Left ventricle myocardium superior (tissue), 1 donor: ENCODE measurements at regions not wholly inside any gene's neighbourhood (a gene's known extent, or its start where the extent isn't known, plus 50 kb on each side); places are given as distances from the start of the nearest gene placed in this dataset.

Experiments used
- ATAC-seq: fragments of 200-7000 bp; cut with Tn5 transposase; one replicate; pipeline ENCODE4 v1.9.1; 2020; ENCODE audit warnings: mild to moderate bottlenecking, moderate library complexity
- DNase-seq: peaks from one replicate; pipeline ENCODE4 v3.0.0-alpha.2; 2020
- intact Hi-C: fragments of 100-400 bp; cut with micrococcal nuclease; formaldehyde crosslinking; loops from one replicate; pipeline ENCODE4 v1.11.0; 2022
- donor health status: DM: no; HTN: yes; CAD: no; lungs with severe emphysema.

DNA sequence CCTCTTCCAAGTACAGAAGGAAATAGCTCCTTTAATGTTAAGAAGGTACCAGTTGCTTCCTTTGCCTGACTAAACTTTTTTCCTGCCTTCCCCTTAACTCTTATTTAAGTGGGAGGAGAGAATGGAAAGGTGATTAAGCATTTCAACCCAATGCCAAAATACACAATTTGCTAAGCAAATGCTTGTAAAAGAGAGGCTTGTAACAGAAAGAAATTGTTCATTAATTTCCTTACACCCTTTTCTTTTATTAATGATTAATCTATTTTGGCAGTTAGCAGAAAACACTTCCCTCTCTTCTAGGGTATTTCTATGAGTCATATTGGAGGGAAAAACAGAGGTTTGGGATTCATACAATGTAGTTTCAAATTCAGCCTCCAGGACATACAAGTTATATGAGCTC is 427.6 kb upstream of the FAT3 start:
- intact Hi-C loops = no loop called here
- DNase-seq = no peak
- ATAC-seq = no peak

DNA sequence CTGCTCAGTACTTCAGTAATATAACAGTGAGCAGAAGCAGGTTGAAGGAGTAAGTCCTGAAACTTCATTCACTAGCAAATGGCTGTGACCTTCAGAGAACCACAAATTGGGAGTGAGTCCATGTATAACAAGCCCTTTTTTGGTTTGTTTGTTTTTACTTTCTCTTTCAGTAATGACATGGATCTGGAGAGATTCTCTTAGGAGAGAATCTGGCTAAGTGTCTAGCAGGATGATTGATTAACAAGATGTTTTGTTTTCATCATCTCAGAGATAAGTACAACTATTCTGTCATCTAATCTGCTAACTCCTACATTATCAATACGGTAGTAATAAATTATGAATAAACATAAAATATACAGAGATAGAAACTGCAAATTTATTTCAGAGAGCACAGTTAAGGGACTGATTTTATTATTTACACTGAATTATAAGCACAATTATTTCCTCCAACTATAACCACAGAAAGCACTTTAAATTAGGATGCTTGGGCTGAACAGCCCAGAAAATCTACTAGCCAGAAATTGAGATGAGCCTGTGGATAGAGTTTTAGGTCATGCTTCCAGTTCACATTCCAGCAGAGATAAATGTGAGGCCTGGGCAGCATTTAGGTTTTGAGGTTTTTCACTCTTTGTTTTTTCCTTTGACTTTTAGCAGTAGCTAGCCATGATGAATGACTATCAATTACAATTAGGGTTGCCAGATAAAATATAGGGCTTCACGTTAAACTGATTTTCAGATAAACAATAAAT is 429.3 kb upstream of the FAT3 start:
- no peak for DNase-seq
- intact Hi-C loops = no loop called here
- ATAC-seq = no peak

DNA sequence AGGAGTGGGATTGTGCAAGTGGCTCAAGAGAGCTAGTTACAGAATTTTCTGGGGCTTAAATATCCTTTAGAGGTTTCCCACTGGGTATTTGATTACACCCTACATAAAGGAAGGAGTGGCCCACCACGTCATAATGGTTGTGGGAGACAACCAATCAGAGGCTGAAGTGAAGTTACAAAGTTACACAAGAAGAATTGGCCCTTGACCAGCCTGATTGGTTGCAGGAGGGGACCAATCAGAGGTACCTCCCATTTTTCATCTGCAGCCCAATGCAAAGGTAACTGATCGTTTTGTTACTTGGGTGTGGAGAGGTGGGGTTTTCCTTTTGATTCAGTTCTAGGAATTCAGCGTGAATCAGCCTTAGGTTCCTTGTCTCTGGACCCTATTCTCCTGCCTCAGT is 430.5 kb upstream of the FAT3 start:
- no peak for DNase-seq
- intact Hi-C loops = no loop called here
- no peak for ATAC-seq

DNA sequence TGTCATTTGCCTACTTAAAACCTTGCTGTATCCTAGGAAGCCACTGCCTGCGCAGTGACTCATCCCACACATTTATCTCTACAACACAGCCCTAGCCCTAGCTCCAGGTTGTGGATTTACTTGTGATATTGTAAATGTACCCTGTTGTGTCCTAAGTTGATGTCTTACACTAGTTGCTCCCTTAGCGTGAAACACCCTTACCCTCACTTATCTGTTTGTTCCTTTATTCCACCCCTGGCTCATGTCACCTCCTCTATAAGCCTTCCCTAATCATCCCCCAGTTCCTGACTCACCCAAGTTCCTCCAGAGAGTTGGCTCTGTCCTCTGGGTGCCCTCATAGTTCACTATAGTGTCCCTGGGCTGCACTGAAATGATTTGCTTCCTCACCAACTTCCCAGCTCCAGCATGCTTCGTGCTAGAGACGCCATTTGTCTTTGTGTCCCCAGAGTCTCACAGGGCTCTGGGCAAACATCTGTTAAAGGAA is 431.8 kb upstream of the FAT3 start:
- intact Hi-C loops = no loop called here
- no peak for DNase-seq
- ATAC-seq = no peak

DNA sequence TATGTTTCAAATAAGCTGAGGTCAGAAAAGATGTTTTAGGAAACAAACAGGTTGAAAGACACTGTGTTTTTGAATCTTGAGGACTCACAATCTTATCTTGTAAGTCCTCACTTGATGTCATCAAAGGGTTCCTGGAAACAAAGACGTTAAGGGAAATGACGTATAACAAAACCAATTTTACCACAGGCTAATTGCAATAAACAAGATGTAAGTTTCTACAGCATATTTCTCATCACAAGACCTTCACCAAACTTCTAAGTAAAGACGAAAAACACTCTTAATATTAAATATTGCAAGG is 433.5 kb upstream of the FAT3 start:
- ATAC-seq (no peak), DNase-seq (no peak)
- intact Hi-C loops = no loop called here

DNA sequence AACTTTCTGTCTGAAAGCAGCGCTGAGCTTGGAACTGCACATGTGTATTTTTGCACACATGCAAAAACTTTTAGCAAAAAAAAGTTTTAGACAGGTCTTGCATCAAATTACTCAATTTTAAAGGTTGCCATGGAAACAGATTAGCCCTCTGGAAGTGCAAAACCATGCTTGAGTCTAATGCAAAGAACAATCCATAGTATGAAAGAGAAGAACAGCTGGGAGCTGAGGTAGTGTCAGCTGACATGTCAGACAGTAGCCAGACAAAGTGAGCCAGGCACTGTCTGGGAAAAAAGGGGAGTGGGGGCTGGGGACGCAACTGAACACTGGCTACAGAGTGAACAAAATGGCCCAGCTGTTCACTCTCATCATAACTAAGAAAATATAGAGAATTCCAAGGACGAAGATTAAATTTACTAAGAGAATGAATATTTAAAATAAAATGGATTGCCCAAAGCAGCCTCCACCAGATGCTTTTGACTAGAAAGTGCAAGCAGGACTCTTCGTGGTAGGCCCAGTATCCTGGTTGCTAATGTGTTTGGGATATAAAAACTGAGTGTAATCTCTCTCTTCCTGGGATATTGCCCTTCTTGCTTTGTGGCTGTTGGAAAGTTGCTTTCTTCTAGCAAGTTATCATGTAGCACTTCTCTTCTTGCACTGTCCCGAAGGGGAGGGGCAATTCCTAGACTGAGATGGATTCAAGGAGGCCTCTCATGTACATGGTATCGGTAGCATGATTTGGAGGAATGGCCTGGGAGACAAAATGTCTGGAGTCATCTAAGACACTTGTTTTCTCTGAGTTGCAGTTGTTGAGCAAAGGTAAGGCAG is 434.1 kb upstream of the FAT3 start:
- intact Hi-C loops = no loop called here
- ATAC-seq (no peak), DNase-seq (no peak)

DNA sequence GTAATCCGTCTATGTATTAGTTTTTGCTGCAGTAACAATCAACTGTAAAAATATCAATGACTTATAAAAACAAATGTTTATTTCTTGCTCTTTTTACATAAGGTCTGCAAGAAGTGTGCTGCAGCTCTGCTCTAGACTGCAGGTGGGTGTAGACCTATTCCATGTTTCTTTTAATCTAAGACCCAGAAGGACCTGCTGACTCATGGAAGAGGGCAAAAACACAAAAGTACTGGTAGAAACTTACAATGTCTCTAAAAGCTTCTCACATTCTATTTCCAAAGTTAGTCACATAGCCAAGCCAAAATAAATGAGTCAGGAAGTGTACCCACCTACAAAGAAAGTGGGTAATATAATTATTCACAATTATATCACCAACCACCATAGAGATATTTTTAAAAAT is 435.9 kb upstream of the FAT3 start:
- DNase-seq = no peak
- intact Hi-C loops = no loop called here
- ATAC-seq = no peak

DNA sequence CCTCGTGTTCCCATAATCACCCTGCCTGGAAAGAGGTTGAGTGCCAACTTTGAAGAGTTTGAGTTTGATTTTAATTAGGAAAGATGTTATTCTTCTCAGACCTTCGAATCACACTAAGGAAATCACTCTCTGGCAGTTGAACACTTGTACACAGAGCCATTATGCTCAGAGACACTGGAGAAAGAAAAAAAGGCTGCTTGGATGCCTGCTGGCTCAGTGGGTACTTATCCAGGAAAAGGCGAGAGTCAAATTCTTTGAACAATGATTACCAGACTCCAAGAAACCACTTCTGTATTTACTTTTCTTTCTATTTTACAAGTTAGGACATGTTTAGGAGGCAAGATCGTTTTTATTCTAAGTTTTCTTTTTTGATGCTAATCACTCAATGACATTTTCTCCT is 438.5 kb upstream of the FAT3 start:
- no peak for ATAC-seq
- intact Hi-C loops = no loop called here
- DNase-seq = no peak

DNA sequence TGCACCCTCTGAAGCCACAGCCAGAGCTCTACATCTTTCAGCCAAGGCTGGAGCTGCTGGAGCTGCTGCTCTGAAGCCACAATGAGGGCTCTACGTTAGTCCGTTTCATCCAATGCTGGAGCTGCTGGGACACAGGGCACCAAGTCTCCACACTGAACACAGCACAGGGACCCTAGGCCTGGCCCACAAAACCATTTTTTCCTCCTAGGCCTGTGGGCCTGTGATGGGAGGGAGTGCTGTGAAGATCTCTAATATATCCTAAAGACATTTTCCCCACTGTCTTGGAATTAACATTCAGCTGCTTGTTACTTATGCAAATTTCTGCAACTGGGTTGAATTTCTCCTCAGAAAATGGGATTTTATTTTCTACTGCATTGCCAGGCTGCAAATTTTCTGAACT is 441.4 kb upstream of the FAT3 start:
- ATAC-seq (no peak), DNase-seq (no peak)
- intact Hi-C loops = no loop called here

DNA sequence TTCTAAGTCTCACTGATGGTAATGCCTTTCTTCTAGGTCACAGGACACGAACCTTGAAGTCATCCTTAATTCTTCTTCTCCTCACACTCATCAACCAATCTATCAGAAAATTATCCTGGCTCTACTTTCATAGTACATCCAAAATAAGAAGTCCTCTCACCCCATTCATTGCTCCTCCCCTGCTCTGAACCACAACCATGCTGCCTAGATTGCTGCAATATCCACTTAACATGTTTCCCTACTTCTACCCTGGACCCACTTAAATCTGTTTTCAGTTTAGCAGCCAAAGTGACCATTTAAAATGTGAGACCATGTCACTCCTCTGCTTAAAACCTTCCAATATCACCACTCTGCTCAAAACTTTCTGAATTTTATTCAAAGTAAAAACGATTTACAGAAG is 445.9 kb upstream of the FAT3 start:
- intact Hi-C loops = loop anchor here (10.0 kb wide), 1 partner anchor 46 kb away; no protein-coding TSS in a partner anchor
- no peak for ATAC-seq
- no peak for DNase-seq

DNA sequence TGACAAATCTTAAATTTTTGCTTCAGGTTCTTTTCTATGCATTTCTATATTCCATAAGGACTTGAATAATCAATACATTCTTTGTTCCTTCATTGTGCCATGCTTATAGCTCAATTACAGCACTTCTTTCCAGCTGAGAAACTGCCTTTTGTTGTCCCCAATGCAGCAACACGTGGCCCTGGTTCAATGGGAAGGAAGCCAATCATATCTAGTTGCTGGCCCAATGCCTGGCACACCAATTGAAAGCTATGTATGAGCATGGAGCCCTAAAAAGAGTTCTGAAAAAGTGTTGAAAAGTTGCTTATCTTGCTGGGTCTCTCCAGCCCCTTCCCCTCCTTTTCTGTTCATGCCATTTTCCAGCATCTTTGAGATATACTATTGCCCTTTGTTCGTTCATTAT is 448.0 kb upstream of the FAT3 start:
- intact Hi-C loops = loop anchor here (10.0 kb wide), 1 partner anchor 48 kb away; no protein-coding TSS in a partner anchor
- ATAC-seq (peak; percentile 63), DNase-seq (peak; percentile 33)

DNA sequence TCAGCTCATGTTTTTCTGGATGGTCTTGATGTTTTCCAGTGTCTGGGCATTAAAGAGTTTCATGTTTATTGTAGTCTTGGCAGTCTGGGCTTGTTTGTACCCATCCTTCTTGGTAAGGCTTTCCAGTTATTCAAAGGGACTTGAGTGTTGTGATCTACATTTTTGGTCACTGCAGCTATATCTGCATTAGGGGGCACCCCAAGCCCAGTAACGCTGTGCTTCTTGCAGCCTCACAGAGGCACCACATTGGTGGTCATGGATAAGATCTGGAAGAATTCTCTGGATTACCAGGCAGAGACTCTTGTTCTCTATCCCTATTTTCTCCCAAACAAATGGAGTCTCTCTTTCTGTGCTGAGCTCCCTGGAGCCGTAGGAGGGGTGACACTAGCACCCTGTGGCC is 451.5 kb upstream of the FAT3 start:
- no peak for ATAC-seq
- DNase-seq = no peak
- intact Hi-C loops = loop anchor here (10.0 kb wide), 1 partner anchor 52 kb away; no protein-coding TSS in a partner anchor

DNA sequence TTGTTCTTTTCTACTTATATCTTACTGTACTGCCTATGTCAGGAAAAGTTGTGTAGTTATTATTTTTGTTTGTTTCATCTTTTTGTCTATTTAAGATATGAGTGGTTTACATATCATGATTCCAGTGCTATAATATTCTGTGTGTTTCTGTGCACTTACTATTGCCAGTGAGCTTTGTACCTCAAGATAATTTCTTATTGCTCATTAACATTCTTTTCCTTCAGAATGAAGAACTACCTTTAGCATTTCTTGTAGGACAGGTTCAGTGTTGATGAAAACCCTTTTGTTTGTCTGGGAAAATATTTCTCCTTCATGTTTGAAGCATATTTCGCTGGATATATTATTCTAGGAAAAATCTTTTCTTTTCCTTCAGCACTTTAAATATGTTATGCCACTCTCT is 452.7 kb upstream of the FAT3 start:
- no peak for ATAC-seq
- intact Hi-C loops = loop anchor here (10.0 kb wide), 1 partner anchor 53 kb away; no protein-coding TSS in a partner anchor
- no peak for DNase-seq

DNA sequence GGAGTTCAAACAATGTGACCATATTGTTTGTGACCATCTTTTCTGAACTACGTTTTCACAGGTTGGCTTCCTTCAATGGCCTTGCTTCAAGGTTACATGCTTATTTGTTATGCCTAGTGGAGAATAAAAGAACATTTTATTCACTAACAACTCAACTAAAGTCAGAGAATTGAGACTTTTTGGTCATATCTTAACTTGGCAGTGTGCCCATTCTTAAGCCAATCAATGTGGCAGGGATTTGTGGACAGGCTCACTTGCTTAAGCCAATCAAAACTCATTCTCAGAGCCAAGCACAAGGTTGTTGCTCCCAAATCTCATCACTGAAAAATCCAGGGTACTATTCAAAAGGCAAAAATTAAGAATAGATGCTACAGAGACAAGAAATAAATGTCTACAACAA is 455.8 kb upstream of the FAT3 start:
- no peak for ATAC-seq
- intact Hi-C loops = no loop called here

DNA sequence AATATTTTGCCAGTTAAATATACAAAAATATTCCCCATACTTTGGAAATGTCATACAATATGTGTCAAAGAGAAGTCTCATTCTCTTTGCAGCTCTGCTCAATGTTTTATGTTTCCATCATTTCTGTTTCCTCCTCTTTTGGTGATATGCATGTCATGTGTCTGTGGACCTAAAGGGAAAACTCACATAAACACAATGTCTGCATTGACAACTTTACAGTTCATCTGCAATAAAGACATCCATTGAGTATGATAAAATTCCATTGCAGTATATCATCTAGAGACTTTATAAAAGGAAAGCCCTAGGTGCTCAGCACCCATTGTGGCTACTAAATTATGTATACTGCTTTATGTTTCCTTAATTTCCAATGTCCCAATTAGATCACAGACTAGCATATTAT is 461.3 kb upstream of the FAT3 start:
- ATAC-seq (no peak), DNase-seq (no peak)
- intact Hi-C loops = no loop called here

More for the DNA sequence above, 455.8 kb upstream of the FAT3 start:
- no peak for DNase-seq

DNA sequence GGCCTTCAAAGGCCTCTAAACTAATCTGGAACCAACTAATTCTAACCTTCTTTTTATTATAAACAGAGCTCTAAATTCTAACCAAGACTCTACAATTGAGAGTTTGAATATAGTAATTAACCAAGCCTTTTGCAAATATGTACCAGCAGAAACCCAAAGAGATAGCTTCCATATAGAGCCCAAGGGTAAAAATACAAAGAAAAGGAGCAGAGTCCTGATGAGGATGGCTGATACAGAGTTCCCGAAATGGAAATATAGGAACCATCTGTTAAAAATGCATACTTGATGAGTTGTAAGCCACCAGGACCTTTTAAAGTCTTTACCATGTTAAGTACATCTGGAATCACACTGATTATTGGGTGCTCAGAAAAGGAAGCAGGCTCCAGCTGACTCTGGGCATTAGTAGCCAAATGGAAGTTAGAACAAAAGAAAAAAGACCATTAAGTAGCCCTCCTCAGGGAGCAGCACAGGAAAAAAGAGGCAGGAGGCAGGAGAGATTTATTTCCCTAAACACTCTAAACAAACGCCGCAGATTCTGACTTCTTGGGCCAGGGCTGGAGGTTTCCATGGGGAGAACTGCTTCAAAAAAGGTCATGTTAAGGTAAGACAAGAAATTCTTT is 463.1 kb upstream of the FAT3 start:
- ATAC-seq (no peak), DNase-seq (no peak)
- intact Hi-C loops = no loop called here

DNA sequence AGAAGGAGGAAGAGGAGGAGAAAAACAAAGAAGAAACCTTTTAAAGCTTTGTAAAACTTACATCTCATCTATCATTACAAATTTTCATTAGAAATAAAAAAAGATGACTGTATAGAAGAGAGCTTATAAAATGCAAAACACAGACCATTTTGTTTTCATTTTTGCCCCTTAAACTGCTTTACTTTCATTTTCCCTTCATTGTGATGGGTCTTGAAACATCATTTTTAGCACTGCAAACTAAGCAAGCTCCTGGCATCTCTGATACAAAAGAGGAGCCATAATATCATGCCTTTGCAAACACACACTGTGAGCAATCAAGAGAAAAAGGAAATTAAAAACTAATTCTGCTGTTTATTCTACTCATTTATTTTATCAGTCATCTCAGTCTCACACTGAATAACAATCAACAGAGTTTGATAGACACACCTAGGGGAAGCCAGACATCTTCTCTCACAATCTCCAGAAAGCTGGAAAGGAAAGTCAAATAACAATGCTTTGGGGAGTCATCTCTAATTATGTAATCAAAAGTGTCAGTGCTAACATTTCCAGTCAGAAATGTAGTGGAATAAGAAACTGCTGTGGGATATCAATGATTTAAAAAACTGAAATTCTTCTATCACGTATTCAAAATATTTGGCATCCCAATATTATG is 467.7 kb upstream of the FAT3 start:
- intact Hi-C loops = no loop called here
- ATAC-seq (no peak), DNase-seq (no peak)

DNA sequence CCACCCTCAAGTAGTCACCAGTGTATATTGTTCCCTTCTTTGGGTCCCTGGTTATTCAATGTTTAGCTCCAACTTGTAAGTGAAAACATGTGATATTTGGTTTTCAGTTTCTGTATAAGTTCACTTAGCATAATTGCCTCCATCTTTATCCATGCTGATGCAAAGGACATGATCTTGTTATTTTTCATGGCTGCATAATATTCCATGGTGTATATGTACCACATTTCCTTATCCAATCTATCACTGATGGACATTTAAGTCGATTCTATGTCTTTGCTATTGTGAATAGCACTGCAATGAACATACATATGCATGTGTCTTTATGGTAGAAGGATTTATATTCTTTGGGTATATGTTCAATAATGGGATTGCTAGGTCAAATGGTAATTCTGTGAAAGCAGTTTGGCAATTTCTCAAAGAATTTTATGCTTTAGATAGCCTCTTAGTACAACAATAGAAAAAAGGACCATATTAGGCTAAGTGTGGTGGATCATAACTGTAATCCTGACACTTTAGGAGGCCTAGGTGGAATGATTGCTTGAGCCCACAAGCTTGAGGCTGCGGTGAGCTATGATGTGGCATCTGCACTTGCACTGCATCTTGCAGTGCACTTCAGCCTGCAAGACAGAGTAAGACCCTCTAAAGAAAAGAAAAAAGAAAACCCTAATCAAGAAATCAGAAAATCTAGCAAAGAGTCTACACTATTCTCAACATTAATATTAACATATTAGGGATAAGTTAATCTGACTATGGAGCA is 468.5 kb upstream of the FAT3 start:
- intact Hi-C loops = no loop called here
- DNase-seq (no peak), ATAC-seq (no peak)

DNA sequence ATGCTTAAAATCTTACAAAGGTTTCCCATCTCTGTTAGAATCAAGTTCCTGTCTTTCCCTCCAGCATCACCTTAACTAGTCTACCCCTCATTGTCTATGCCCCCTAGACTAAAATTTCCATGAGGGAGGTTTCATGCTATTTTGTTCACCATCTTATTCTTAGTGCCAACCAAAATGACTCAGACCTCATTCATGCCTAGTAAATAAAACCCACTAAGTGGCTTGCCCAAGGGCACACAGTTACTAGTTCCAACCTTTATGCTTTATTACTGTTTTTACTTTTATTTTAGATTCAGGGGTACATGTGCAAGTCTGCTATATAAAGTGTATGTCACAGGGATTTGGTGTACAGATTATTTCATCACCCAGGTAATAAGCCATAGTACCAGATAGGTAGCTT is 469.1 kb upstream of the FAT3 start:
- DNase-seq (no peak), ATAC-seq (no peak)
- intact Hi-C loops = no loop called here
